Activated CD8-positive, alpha-beta memory T cell treated with anti-CD3 and anti-CD28 coated beads, Interleukin-2, amount 50 U/mL, for 24 hours (primary cell): ENCODE measurements at regions not wholly inside any gene's neighbourhood (a gene's known extent, or its start where the extent isn't known, plus 50 kb on each side); places are given as distances from the start of the nearest gene placed in this dataset.

Source experiments
- DNase-seq: peaks from one replicate; pipeline ENCODE4 v3.0.0-alpha.2; 2020; ENCODE audit errors: extremely low read depth

- DNase-seq, result no peak
Observed at GRCh38 chr17:73724341-73724740, 80.1 kb upstream of the SDK2 start.

- no peak for DNase-seq
Observed at GRCh38 chr17:73724990-73725389, 80.7 kb upstream of the SDK2 start.

DNA sequence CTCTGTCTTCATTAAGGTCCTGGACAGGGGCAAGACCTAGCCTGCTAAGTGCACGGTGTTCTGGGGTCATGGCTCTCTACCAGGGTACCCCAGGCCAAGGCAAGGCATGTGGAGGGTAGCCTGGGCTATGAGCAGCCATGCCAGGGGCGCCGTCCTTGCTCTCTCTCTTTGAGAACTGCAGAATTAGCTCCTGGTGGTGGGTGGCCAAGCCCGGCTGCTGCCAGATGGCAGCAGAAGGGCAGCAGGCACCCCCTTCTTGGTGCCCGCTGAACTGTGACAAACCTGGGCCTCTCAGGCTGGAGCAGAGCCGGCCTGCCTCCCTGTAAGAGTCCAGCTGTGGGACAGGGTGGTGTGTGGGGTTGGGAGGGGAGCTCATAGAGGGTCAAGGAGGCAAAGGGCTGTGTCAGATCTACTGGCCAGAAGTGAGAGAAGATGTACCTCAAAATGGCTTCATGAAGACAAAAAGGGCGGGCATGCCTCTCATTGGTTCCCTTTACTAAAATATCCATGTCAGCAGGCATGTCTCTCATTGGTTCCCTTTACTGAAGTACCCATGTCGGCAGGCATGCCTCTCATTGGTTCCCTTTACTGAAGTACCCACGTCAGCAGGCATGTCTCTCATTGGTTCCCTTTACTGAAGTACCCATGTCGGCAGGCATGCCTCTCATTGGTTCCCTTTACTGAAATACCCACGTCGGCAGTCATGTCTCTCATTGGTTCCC is 81.7 kb upstream of the SDK2 start:
- no peak for DNase-seq

- no peak for DNase-seq
Observed at GRCh38 chr17:73727941-73728340, 83.7 kb upstream of the SDK2 start.

GRCh38 chr17:73729101-73729500 is 84.9 kb upstream of the SDK2 start:
- DNase-seq, result no peak

GRCh38 chr17:73731733-73732132 is 87.5 kb upstream of the SDK2 start:
- DNase-seq, result no peak

- DNase-seq, result no peak
Observed at GRCh38 chr17:73733517-73733916, 89.3 kb upstream of the SDK2 start.

- no peak for DNase-seq
Observed at GRCh38 chr17:73735245-73735644, 91.0 kb upstream of the SDK2 start.

DNA sequence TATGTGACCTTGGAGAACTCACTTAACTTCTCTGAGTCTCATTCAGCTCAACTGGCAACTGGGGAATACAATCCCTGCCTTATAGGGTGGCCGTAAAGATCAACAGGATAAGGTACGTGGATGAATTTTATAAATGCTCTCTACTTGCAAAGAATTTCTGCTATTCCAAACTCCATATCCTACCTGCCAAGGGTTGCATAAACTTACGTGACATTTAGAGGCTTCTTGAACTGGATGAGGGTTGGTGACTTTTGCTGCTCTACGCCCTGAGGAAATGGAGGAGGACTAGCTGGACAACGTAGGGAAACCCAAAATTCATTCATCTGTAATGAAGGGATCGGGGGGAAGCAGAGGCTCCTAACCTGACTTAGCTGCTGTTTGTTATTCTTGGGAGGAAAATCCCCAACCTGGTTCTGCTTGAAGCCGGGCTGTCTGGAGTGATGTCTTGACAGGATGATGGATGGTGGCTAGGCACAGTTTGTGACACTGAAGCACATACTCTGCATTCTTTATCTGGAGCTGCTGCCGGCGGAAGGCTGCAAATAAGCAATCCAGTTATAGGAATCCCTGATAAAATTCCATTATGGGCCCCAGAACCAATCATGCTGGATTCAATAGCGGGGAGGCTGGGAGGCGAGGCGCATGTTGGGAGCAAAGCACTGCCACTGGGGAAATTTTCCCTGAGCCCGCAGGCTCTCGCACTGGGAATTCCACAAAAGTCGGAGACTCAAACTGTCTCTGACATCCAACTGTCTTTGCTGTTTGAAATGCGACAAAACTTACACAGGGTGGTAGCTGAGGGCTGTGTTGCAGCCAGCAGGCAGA is 94.7 kb upstream of the SDK2 start:
- no peak for DNase-seq

- no peak for DNase-seq
Observed at GRCh38 chr17:73740370-73740769, 96.1 kb upstream of the SDK2 start.

- no peak for DNase-seq
Observed at GRCh38 chr17:73742948-73743381, 98.7 kb upstream of the SDK2 start.

- no peak for DNase-seq
Observed at GRCh38 chr17:73743518-73744201, 99.4 kb upstream of the SDK2 start.

DNA sequence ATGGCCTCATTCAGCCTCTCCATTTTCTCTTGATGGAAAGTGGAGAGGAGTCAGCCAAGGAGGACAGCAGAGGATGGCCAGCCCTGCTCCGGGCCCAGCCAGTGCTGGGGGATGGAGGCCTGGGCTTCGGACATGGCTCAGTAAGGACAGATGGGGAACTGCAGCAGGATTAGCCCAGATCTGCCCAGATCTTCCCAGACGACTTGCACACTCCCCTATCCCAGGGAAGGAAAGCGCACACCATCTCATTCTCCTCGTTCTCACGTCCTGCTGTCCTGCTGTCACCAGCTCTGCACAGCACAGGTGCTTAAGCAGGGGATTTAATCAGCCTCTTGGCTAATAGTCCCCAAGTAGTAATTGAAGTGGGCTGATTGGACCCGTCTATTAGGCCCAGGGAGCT is 100.2 kb upstream of the SDK2 start:
- no peak for DNase-seq

DNA sequence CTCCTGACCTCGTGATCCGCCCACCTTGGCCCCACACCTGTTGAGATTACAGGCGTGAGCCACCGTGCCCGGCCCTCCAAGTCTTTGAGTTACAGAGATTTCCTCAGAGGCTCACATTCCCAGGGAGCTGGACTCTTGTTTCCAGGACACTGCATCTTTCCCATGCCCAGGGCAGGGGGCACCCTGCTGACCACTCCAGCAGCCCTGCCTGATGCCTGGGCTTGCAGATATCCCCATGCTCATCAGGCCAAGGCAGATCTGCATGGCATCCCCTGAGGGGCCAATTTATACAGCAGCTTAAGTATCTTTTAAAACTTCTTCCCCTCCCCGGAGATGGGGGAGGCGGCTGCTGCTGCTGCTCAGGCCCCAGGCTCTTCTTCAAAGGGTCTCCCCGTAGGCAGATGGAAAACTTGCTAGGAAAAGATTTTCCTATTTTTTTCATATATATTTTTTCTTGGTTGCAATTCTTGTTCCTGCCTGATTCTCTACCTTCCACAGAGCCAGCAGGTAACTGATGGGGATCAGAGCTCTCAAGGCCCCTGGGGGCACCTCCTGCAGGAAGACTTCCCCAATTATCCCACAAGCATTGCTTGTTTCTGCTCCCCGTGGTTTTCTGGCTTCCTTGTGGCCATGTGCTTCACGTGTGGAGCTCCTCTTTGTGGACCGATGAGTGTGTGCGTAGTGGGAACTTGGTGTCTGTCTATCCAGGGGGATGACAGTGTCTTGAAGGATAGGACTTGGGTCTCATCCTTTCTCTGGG is 102.2 kb upstream of the SDK2 start:
- no peak for DNase-seq

- DNase-seq, result no peak
Observed at GRCh38 chr17:73747221-73748002, 103.2 kb upstream of the SDK2 start.

DNA sequence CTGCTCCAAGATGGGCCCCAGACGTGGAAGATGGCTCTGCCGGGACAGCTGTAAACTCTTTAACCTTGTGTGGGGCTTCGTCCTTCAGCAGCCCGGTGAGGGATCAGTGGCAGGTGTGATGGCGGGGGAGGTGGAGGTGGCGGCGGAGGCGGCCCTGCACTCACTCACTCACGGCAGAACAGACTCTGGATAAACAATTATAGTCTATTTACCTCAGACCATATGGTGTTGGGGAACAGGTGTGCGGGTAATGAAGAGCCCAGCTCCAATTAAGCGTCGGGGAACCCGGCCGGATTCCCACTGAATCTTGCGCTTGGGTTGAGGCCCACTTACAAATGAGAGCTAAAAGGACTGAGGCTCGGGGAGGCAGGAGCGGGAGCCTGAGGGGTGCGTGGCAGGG is 104.3 kb upstream of the SDK2 start:
- no peak for DNase-seq

DNA sequence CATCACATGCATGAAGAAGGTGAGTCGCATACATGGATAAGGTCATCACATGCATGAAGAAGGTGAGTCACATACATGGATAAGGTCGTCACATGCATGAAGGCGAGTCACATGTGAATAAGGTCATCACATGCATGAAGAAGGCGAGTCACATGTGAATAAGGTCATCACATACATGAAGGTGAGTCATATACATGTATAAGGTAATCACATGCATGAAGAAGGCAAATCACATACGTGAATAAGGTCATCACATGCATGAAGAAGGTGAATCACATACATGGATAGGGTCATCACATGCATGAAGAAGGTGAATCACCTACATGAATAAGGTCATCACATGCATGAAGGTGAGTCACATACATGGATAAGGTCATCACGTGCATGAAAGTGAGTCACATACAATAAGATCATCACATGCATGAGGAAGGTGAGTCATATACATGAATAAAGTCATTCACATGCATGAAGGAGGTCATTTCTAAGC is 105.1 kb upstream of the SDK2 start:
- DNase-seq, result no peak

DNA sequence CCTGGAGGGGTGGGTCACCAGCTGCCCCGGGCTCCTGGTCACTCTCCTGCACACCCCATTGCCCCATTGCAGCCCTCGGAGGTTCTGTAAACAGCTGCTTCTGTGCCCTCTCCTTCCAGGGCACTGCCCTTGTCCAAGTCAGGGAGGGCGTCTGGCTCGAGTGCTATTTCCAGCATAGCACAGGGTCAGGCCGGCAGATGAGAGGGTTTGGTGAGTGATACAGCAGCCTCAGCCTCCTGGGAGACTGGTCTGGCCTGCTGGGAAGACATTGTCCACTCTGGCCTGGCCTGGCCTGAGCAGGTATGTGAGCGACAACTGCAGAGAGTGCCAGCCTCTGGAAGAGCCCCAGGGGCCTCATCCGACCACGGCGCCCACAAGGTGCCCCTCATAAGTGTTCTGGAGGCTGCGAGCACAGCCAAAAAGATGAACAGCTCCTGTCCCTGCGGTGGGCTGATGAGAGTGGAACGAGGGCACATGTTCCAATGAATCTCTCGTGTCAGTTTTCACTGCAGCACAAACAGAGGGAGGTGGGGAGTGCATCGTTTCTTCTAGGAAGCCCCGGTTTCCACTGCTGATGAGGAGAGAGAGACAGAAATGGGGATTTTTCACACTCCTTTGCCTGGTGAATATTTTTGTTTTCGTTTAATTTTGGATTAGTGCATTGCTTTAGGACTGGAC is 105.8 kb upstream of the SDK2 start:
- no peak for DNase-seq

GRCh38 chr17:73750975-73751374 is 106.7 kb upstream of the SDK2 start:
- DNase-seq, result no peak

GRCh38 chr17:73753751-73754496 is 109.7 kb upstream of the SDK2 start:
- no peak for DNase-seq
